ENCODE measurements at regions not wholly inside any gene's neighbourhood (a gene's known extent, or its start where the extent isn't known, plus 50 kb on each side); places are given as distances from the start of the nearest gene placed in this dataset.

DNA sequence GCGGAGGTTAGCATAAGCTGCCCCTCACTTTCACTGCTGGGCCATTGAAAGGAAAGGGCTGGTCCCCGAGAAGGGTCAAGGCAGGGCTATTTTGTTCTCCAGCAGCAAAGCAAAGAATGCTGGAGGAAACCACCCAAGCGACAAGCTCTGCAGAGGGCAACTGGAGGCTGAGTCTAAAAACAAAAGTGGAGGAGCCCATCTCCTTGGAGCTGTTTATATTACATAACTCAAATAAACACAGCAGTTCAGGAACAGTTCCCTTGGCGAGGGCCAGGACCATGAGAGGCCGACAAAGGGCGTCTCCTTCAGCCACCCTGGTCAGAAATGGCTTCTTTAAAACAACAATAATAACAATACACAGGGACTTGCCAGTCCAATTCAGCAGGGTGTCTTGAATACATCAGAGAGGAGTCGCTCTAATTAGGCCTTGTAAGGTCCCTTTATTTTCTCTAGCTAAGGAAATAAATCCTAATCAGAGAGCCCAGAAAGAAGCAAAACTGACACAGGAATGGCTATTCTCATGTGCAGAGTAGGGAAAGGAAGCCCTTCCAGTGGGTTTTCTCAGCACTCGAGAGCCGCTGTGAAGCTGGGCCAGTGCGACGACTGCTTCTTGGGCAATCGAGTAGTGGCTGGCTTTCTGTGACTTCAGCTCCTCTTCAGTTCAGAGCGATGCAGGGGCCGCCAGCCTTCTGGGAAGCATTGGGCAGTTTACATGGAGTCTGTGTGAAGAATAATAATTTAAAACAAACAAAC is 57.0 kb upstream of the TARBP1 start:
- DNase-seq, result no peak

GRCh38 chr1:234535218-234535617 is 56.2 kb upstream of the TARBP1 start:
- no peak for DNase-seq

DNA sequence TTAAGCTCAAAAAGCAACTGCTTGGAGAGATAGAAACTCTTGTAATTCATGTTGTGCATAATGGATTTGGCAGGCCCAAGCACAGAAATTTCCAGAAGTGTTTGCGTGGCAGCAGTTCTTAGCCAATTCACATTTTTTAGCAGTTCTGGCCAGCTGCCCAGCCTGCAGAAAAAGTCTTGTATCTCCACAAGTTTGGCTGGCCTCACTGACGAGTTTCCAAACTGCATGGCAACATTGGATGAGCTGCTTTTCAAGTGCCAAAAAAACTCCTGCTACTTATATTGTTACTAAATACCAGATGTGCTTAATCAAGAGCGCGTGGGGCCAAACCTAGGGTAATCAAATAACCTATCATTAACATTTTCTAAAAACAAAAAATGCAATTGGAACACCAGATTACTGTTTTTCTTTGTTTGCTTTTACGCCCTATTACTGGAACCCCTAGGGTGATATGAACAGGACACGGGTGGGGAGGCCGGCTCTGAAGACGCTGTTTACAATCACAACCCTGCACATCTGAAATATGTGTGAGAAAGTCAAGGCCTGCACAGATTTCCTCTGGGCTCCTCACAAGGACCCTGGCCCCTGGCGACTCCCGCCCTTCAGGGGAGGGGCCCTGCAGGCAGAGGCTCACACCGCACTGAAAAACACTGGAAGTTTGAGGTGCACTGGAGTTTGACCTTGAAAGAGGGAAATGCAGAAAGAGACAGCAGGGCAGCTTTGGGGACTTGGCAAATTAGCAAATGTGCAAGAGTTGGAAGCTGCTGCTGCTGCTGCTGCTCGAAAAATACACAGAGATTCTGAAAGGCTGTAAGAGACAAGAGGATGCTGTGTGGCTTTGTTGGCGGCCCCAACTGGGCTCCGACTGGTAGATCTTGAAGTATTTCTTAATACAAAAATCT is 55.2 kb upstream of the TARBP1 start:
- DNase-seq, result no peak

DNA sequence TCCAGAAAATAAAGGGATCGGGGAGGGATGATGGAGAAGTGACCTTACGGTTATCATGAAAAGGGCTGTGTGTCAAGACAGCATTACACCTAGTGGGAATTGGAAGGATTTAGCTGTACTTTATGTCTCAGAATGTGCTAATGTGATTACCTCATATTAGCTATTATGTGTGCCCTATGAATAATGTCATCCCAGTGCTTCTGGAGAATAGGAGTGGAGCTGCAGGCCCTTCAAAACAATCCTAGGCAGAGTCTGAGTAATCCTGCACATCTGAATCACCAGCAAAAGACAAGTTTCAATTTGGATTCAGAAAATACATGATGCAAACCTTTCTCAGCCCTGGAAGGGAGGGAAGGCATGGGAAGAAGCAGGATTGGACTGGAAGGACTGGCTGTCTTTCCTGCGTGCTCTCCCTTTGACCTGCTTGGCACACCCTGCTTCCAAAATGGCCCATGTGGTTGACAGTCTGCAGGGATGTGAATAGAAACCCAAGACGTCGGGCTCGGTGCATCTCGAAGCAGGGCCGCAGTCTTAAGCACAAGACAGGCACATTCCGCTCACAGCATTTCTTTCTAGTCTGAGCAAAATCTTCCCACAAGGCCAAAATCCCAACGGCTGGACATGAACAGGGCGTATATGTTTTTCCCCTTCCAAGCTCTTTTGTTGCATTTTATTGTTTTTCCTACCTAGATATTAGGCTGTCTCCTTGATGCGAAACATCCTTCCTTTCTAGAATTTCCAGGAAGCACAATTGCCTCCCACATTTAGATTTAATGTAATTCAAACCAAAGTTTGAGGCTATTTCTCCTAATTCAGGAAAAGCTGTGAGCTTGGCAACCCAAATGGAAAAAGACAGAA is 54.3 kb upstream of the TARBP1 start:
- DNase-seq, result no peak

DNA sequence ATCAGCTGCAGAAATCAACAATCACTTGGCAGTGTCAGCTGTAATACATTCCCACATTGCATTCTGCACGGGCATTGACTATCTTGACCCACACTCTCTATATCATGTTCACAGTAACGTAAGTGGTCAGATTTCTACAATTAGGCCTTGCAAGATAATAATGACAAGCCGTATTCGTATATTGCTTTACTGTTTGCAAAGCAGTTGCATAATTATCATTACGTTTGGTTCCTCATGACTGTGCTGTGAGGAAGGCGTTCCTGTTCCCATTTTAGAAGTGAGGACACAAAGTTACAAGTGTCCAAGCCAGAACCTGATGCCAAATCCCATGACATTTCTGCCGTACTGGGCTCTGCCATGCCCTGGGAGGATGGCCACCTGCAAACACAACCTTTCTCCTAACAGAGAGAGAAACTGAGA is 53.5 kb upstream of the TARBP1 start:
- DNase-seq, result no peak

DNA sequence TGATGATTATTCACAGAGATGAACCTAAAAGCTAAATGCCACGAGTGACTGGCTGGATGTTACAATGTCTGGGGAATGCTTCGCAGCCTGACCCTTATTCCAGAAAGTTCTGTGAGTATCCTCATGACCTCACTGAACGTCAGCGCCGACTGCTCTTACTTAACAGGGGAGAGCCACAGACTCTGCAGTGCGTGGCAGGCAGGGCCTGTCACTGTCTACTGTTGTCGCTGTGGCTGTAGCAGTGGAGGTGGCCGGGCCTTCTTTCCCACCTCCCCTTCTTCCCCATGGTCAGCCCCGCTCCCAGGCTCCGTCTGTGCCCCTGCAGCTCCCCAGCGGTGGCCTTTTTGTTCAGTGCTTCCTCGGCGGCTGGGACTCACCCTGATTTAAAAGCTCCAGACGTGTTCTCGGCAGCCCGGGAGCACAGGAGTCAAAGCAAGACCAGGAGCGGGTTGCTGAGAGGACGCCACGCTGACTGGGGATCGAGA is 52.2 kb upstream of the TARBP1 start:
- no peak for DNase-seq

DNA sequence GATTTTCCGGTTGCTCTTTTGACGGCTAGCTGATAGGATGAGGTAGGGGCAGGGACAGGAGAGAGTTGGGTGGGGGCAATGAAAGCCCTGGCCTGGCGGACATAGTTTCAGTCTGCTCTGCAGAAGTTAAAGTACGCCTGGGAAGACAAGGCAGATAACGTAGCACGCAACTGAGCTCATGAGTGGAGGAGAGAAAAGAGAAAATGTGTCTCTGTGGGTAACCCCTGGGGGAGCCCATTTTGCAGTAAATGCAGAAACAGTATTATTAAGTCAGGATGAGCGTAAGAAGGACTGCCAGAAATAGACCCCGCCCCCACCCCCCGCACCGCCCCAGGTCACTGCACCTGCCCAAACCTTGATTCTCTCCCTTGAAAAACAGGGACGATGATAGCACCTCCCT is 51.7 kb upstream of the TARBP1 start:
- DNase-seq, result no peak

GRCh38 chr1:234529950-234530237 is 50.9 kb upstream of the TARBP1 start:
- DNase-seq, result no peak

GRCh38 chr1:234529095-234529949 is 50.3 kb upstream of the TARBP1 start:
- DNase-seq, result no peak
